ENCODE measurements at regions not wholly inside any gene's neighbourhood (a gene's known extent, or its start where the extent isn't known, plus 50 kb on each side); places are given as distances from the start of the nearest gene placed in this dataset.

- POLR2A ChIA-PET, result no interaction called here
Observed at GRCh38 chr2:120836281-120836680, 100.6 kb downstream of the GLI2 start.

More at GRCh38 chr2:120836281-120836680, 100.6 kb downstream of the GLI2 start:
- no peak overlapping the region for H2AFZ ChIP-seq (ENCODE audit: low read depth, low read length)
- intact Hi-C loops (cut with micrococcal nuclease) (no loop called here), dilution Hi-C loops (cut with MboI; ENCODE audit: extremely low pct_ligation_motif_present, low sequenced_read_pairs) (no loop called here)
- H3K9ac ChIP-seq (replicated peaks; ENCODE audit: extremely low read depth, insufficient read depth, low read length), result no peak overlapping the region
- H4K20me1 ChIP-seq (replicated peaks; ENCODE audit: control insufficient read depth, extremely low read depth, insufficient read depth, low read length), result no peaks in the 10 kb centered on the region
- CTCF ChIA-PET, result interaction anchor here (1.4 kb wide), 1 partner anchor 244 kb away, joined by 4 read pairs; no protein-coding TSS in a partner anchor
- H3K4me1 ChIP-seq (ENCODE audit: control insufficient read depth, extremely low read depth, insufficient read depth, low read length), result no peaks in the 10 kb centered on the region
- no peaks in the 10 kb centered on the region for H3K36me3 ChIP-seq (ENCODE audit: control insufficient read depth in 2 of 2, extremely low read depth in 1 of 2, insufficient read depth in 2 of 2, low read length in 2 of 2)
- H3K9me3 ChIP-seq (replicated peaks; ENCODE audit: control insufficient read depth, insufficient read depth, low read length), result no peaks in the 10 kb centered on the region
- no peak for FAIRE-seq
- TF ChIP-seq POLR2A (IDR thresholded peaks at IDR 0.05; ENCODE audit: low read depth, low read length) (no peak), POLR2AphosphoS5 (IDR thresholded peaks at IDR 0.05; ENCODE audit: insufficient read depth, low read depth, low read length) (no peak), EZH2 (IDR thresholded peaks at IDR 0.05; ENCODE audit: borderline replicate concordance, low read depth, low read length, severe bottlenecking) (no peak), GATA2 (IDR thresholded peaks at IDR 0.05; ENCODE audit: insufficient read depth, insufficient read length, low read depth, low read length) (no peak), MYC (IDR thresholded peaks at IDR 0.05; ENCODE audit: low read depth, low read length) (no peak), MAX (IDR thresholded peaks at IDR 0.05; ENCODE audit: insufficient read depth, insufficient read length) (no peak), JUN (IDR thresholded peaks at IDR 0.05; ENCODE audit: borderline replicate concordance, insufficient read depth, insufficient read length, low read depth) (no peak), CTCF (IDR thresholded peaks at IDR 0.05; ENCODE audit: extremely low read depth in 1 of 2, insufficient read depth in 1 of 2, low read depth in 1 of 2, low read length in 2 of 2) (no peak), FOS (IDR thresholded peaks at IDR 0.05; ENCODE audit: borderline replicate concordance, insufficient read depth, low read length) (no peak)
- H3K9me1 ChIP-seq (replicated peaks; ENCODE audit: control insufficient read depth, extremely low read depth, insufficient read depth, low read length), result no peaks in the 10 kb centered on the region
- no TSS peak for BruUV-seq (replicated peaks)
- no peak overlapping the region for H3K27ac ChIP-seq (ENCODE audit: insufficient read depth, low read depth, low read length)
- DNase-seq (ENCODE audit: low read depth, low spot score), result no peak
- H3K4me3 ChIP-seq (replicated peaks in 1 of 3; ENCODE audit: insufficient read depth in 1 of 3, low read depth in 1 of 3, low read length in 3 of 3), result no peak overlapping the region
- H3K79me2 ChIP-seq (ENCODE audit: control insufficient read depth, insufficient read depth, low read length), result no peaks in the 10 kb centered on the region
- H3K27me3 ChIP-seq (ENCODE audit: control insufficient read depth in 2 of 2, insufficient read depth in 2 of 2, low read length in 2 of 2), result peaks cover 0 to 6% of the 10 kb centered on the region in 2 experiments
- no peak overlapping the region for H3K4me2 ChIP-seq (ENCODE audit: insufficient read depth, low read length)
